Hepatocyte (in vitro differentiated cells): ENCODE measurements at regions not wholly inside any gene's neighbourhood (a gene's known extent, or its start where the extent isn't known, plus 50 kb on each side); places are given as distances from the start of the nearest gene placed in this dataset.
A peak's percentile ranks its signal among the peaks of the same experiment; 100 is the strongest.
"Not testable (repeated sequence)": the region's sequence is repeated elsewhere in the genome, so short reads cannot be mapped to it uniquely, and the experiment has no call there.

Source experiments
- DNase-seq: peaks from one replicate; pipeline ENCODE4 v3.0.0-alpha.2; 2016; ENCODE audit warnings: low spot score
- H2AFZ ChIP-seq: fragments of 200-600 bp; sonication (generic); 2 replicates; pipeline ENCODE4 v1.6.0; 2016; ENCODE audit warnings: antibody characterized with exemption, mild to moderate bottlenecking
- H3K27ac ChIP-seq: fragments of 200-600 bp; sonication (generic); 2 replicates; pipeline ENCODE4 v1.5.1; 2016; ENCODE audit warnings: mild to moderate bottlenecking
- H3K27me3 ChIP-seq: fragments of 200-600 bp; sonication (generic); 2 replicates; pipeline ENCODE4 v1.6.1; 2016
- H3K36me3 ChIP-seq: fragments of 200-600 bp; sonication (generic); replicated peaks from 2 replicates; pipeline ENCODE4 v1.5.1; 2016; ENCODE audit warnings: low read depth; ENCODE audit not compliant: insufficient read depth
- H3K4me1 ChIP-seq: fragments of 200-600 bp; sonication (generic); 2 replicates; pipeline ENCODE4 v1.5.1; 2016; ENCODE audit warnings: mild to moderate bottlenecking, moderate library complexity; ENCODE audit not compliant: insufficient read depth
- H3K4me2 ChIP-seq: fragments of 200-600 bp; sonication (generic); 2 replicates; pipeline ENCODE4 v1.6.0; 2016
- H3K4me3 ChIP-seq: fragments of 200-600 bp; sonication (generic); 2 replicates; pipeline ENCODE4 v1.5.1; 2016; ENCODE audit warnings: mild to moderate bottlenecking
- H3K79me2 ChIP-seq: fragments of 200-600 bp; sonication (generic); 2 replicates; pipeline ENCODE4 v1.6.0; 2017; ENCODE audit warnings: mild to moderate bottlenecking
- H3K9me2 ChIP-seq: fragments of 200-600 bp; sonication (generic); replicated peaks from 2 replicates; pipeline ENCODE4 v1.6.0; 2017; ENCODE audit warnings: mild to moderate bottlenecking; ENCODE audit not compliant: insufficient read depth
- H3K9me3 ChIP-seq: fragments of 200-600 bp; sonication (generic); 2 replicates; pipeline ENCODE4 v1.5.1; 2016; ENCODE audit warnings: low read depth, mild to moderate bottlenecking
- H4K20me1 ChIP-seq: fragments of 200-600 bp; sonication (generic); 2 replicates; pipeline ENCODE4 v1.6.0; 2016; ENCODE audit warnings: mild to moderate bottlenecking; ENCODE audit not compliant: insufficient read depth, poor library complexity, severe bottlenecking
- EZH2 ChIP-seq: fragments of 200-600 bp; sonication (generic); IDR thresholded peaks from 2 replicates; pipeline ENCODE4 v1.6.1; 2016; ENCODE audit warnings: antibody characterized with exemption, mild to moderate bottlenecking, borderline replicate concordance
- EZH2phosphoT487 ChIP-seq: fragments of 200-600 bp; sonication (generic); IDR thresholded peaks from one replicate; pipeline ENCODE4 v1.6.1; 2018; ENCODE audit warnings: antibody characterized with exemption, mild to moderate bottlenecking, low read depth, moderate library complexity; ENCODE audit not compliant: unreplicated experiment, severe bottlenecking
- WGBS: methylation state at CpG from one replicate; pipeline ENCODE4 v1.1.6; 2016; ENCODE audit warnings: low lambda C conversion rate; ENCODE audit errors: missing lambda C conversion rate; 5-methylcytosine and 5-hydroxymethylcytosine counted together
- TF ChIP-seq, protein P1 (sequence below): fragments of 200-600 bp; sonication (generic); IDR thresholded peaks from 2 replicates; pipeline ENCODE4 v1.5.1; 2016; ENCODE audit warnings: antibody characterized with exemption, mild to moderate bottlenecking; ENCODE audit not compliant: poor library complexity

GRCh38 chr2:147420947-147421675 lies 423.7 kb upstream of the ACVR2A start:
- no peaks in the 10 kb centered on the region for H4K20me1 ChIP-seq
- H3K4me3 ChIP-seq, result no peak overlapping the region
- no peak for TF ChIP-seq EZH2phosphoT487
- TF ChIP-seq, protein P1, sequence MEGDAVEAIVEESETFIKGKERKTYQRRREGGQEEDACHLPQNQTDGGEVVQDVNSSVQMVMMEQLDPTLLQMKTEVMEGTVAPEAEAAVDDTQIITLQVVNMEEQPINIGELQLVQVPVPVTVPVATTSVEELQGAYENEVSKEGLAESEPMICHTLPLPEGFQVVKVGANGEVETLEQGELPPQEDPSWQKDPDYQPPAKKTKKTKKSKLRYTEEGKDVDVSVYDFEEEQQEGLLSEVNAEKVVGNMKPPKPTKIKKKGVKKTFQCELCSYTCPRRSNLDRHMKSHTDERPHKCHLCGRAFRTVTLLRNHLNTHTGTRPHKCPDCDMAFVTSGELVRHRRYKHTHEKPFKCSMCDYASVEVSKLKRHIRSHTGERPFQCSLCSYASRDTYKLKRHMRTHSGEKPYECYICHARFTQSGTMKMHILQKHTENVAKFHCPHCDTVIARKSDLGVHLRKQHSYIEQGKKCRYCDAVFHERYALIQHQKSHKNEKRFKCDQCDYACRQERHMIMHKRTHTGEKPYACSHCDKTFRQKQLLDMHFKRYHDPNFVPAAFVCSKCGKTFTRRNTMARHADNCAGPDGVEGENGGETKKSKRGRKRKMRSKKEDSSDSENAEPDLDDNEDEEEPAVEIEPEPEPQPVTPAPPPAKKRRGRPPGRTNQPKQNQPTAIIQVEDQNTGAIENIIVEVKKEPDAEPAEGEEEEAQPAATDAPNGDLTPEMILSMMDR, result no peak
- TF ChIP-seq EZH2, result no peak
- H3K4me2 ChIP-seq, result no peak overlapping the region
- peaks cover 5% of the 10 kb centered on the region for H3K4me1 ChIP-seq
- no peak overlapping the region for H2AFZ ChIP-seq
- H3K36me3 ChIP-seq, result no peaks in the 10 kb centered on the region
- H3K9me2 ChIP-seq, result no peaks in the 10 kb centered on the region
- H3K27me3 ChIP-seq, result no peaks in the 10 kb centered on the region
- no peak for DNase-seq
- H3K79me2 ChIP-seq, result no peaks in the 10 kb centered on the region
- 61% methylated on average over 1 of the region's 1 CpG for WGBS
- no peak overlapping the region for H3K27ac ChIP-seq
- H3K9me3 ChIP-seq, result no peaks in the 10 kb centered on the region

GRCh38 chr2:147420517-147420916 lies 424.3 kb upstream of the ACVR2A start:
- no peaks in the 10 kb centered on the region for H3K79me2 ChIP-seq
- H3K9me3 ChIP-seq, result no peaks in the 10 kb centered on the region
- H3K27ac ChIP-seq, result no peak overlapping the region
- no peaks in the 10 kb centered on the region for H3K27me3 ChIP-seq
- no peak overlapping the region for H3K4me2 ChIP-seq
- TF ChIP-seq, protein P1, result no peak
- no peak for TF ChIP-seq EZH2
- TF ChIP-seq EZH2phosphoT487, result no peak
- no peaks in the 10 kb centered on the region for H4K20me1 ChIP-seq
- 75% methylated on average over 7 of the region's 7 CpGs for WGBS
- no peak overlapping the region for H3K4me3 ChIP-seq
- peaks cover 5% of the 10 kb centered on the region for H3K4me1 ChIP-seq
- no peaks in the 10 kb centered on the region for H3K9me2 ChIP-seq
- H2AFZ ChIP-seq, result no peak overlapping the region
- H3K36me3 ChIP-seq, result no peaks in the 10 kb centered on the region
- no peak for DNase-seq

DNA sequence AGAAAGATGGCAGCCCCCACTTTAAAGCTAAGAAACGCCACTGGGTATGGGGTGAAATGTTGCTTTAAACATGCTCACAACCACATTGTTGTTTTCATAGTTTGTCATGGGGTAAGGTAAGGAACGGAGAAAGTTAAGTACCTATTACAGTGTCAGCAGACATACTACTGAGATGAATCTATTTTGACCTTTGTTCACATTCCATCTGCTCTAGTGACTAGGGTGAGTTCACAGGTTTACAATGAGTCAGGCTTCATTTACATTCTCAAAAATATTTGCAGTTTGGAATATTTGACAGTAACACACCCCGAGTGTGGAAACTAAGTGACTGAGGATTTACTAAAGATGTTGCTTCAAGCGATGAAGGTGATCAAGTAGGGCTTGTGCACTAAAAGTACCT lies 428.7 kb upstream of the ACVR2A start:
- Histone ChIP-seq H3K36me3 (no peaks in the 10 kb centered on the region), H3K27ac (peak overlapping the region; percentile 68), H3K4me1 (peaks cover 5% of the 10 kb centered on the region), H4K20me1 (no peaks in the 10 kb centered on the region), H3K4me2 (peak overlapping the region; percentile 23), H3K79me2 (no peaks in the 10 kb centered on the region), H3K4me3 (no peak overlapping the region), H3K9me3 (no peaks in the 10 kb centered on the region), H3K27me3 (no peaks in the 10 kb centered on the region), H3K9me2 (no peaks in the 10 kb centered on the region), H2AFZ (no peak overlapping the region)
- DNase-seq, result peak; percentile 32
- no peak for TF ChIP-seq EZH2phosphoT487
- no peak for TF ChIP-seq EZH2
- TF ChIP-seq, protein P1, result no peak
- WGBS, result 54% methylated on average over 4 of the region's 4 CpGs

GRCh38 chr2:147414656-147415055 lies 430.2 kb upstream of the ACVR2A start:
- H3K4me1 ChIP-seq, H3K4me3 ChIP-seq, H3K4me2 ChIP-seq, H3K27me3 ChIP-seq, H2AFZ ChIP-seq, H3K36me3 ChIP-seq, DNase-seq, H3K27ac ChIP-seq, H3K9me2 ChIP-seq, H3K9me3 ChIP-seq, H3K79me2 ChIP-seq, H4K20me1 ChIP-seq: not testable (repeated sequence)
- 65% methylated on average over 1 of the region's 1 CpG for WGBS
